GM18870 (cell line): ENCODE measurements at regions not wholly inside any gene's neighbourhood (a gene's known extent, or its start where the extent isn't known, plus 50 kb on each side); places are given as distances from the start of the nearest gene placed in this dataset.
"Not testable (repeated sequence)": the region's sequence is repeated elsewhere in the genome, so short reads cannot be mapped to it uniquely, and the experiment has no call there.

Experiments used
- ATAC-seq: cut with Tn5 transposase; IDR thresholded peaks from one replicate; pipeline ENCODE4 v1.9.1; 2021; ENCODE audit warnings: moderate library complexity; ENCODE audit not compliant: unreplicated experiment

GRCh38 chr4:79563219-79563618 is 155.2 kb upstream of the GK2 start:
- ATAC-seq = no peak

DNA sequence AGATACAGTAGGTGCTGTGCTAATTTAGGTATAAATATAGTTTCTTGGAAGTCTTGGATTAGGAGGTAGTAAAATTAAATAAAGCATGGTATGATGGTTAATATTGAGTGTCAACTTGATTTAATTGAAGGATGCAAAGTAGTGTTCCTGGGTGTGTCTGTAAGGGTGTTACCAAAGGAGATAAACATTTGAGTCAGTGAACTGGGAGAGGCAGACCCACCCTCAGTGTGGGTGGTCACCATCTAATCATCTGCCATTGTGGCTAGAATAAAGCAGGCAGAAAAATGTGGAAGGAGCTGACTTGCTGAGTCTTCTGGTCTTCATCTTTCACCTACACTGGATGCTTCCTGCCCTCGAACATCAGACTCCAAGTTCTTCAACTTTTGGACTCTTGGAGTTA is 153.7 kb upstream of the GK2 start:
- no peak for ATAC-seq

GRCh38 chr4:79559398-79559797 is 151.4 kb upstream of the GK2 start:
- not testable (repeated sequence) for ATAC-seq

DNA sequence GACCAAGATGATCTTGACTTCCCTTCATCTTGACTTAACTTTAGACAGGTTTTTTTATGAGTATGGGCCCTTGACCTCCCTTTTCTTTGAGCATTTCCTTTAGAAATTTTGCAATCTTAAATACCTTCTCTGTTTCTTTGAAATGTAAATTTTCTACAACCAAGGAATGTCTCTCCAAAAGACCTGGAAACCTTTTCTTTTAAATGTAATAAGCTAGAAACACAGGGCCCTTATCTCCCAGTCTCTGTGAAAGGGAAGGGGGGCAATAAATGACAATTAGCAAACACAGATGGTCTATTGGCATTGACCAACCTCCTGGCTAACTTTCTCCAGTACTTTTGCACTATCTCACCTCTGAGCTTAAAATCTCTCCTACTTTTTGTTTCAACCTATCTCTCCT is 144.3 kb upstream of the GK2 start:
- no peak for ATAC-seq

- ATAC-seq = no peak
Measured at GRCh38 chr4:79551555-79551954, 143.5 kb upstream of the GK2 start.

DNA sequence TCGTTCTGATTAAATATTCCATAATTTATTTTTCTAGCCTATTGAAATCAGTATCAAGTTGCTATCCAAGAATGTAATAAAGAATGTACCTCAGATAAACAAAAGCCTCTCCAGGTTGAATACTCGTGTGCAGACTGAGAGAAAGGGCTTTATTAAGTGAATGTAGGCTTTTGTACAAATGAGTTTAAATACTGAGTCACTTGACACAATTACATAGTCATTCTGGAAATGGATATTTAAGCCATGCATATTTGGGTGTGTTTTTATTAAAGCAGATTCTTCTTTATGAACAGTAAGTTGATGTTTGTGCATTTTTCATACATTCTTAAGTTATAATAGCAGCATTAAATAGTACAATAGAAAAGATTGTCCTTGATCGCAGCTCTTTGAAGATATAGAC is 139.8 kb upstream of the GK2 start:
- ATAC-seq = no peak

- ATAC-seq = not testable (repeated sequence)
Measured at GRCh38 chr4:79545292-79545691, 137.3 kb upstream of the GK2 start.

DNA sequence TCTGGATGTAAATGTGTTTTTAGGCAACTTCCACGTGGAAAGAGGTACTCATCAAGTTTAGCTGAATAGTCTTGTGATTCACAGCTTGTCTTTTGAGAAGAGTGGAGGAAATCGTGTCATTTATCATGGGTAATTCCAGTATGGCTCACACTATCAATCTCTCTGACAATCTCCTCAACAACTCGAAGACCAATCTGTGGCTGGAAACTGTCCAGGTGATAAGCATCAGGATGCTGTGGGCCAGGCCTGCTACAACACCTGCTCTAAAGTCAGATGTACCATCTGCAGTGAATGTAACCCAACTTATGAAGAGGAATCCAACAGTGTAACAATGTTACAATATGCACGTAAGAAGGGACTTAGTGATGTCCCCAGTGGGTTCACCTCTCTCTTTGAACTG is 132.1 kb upstream of the GK2 start:
- ATAC-seq = no peak

DNA sequence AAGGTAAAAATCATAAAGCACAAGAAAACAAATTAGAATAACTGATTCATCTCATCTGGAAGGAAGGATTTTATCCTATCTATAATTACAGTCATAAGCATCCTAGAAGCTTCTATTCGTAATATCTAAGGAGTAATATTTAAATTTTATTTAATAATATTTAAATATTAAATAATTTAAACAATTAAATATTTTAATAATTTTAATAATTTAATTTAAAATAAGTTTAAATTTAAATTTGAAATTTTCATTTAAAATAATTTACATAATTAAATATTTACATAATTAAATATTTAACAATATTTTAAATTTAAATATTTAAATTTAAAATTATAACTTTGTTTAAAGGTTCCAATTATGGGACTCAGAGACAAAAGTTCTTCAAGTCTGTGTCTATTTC is 127.5 kb upstream of the GK2 start:
- ATAC-seq = no peak

GRCh38 chr4:79528241-79528706 is 120.2 kb upstream of the GK2 start:
- no peak for ATAC-seq

- ATAC-seq = no peak
Measured at GRCh38 chr4:79526641-79527565, 118.9 kb upstream of the GK2 start.

GRCh38 chr4:79516114-79516513 is 108.1 kb upstream of the GK2 start:
- ATAC-seq = no peak

- no peak for ATAC-seq
Measured at GRCh38 chr4:79514621-79515329, 106.7 kb upstream of the GK2 start.

- ATAC-seq = no peak
Measured at GRCh38 chr4:79513576-79513975, 105.5 kb upstream of the GK2 start.

- ATAC-seq = no peak
Measured at GRCh38 chr4:79512363-79512762, 104.3 kb upstream of the GK2 start.

DNA sequence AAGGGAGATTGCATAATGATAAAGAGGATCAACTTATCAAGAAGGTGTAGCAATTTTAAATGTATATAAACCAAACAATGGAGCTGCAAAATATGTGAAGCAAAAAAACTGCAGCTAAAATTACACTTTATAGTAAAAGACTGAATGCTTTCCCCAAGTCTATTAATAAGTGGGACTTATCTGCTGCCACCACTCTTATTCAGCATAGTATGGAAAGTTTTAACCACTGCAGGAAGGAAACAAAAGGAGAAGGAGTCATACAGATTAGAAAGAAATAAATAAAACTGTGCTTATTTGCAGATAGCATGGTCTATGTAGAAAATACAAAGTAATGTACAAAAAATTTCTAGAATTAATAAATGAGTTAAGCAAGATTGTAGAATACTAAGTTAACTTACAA is 94.1 kb upstream of the GK2 start:
- no peak for ATAC-seq

- no peak for ATAC-seq
Measured at GRCh38 chr4:79498282-79498681, 90.3 kb upstream of the GK2 start.

GRCh38 chr4:79497001-79497400 is 89.0 kb upstream of the GK2 start:
- ATAC-seq = no peak

GRCh38 chr4:79495447-79495846 is 87.4 kb upstream of the GK2 start:
- ATAC-seq = no peak

GRCh38 chr4:79492148-79492547 is 84.1 kb upstream of the GK2 start:
- ATAC-seq = no peak

- no peak for ATAC-seq
Measured at GRCh38 chr4:79489506-79489905, 81.5 kb upstream of the GK2 start.

DNA sequence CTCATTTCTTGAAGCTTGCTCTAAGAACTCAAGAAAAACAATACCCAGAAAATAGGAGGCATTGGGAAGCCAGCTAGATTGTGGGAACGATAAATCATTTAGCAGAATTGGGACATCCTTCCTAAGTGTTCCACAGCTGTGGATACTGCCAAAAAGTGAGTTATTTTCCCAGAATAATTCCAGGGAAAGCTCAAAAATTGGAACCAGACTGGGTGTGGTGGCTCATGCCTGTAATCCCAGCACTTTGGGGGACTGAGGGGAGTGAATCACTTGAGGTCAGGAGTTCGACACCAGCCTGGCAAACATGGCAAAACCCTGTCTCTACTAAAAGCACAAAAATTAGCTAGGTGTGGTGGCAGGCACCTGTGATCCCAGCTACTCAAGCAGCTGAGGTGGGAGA is 68.2 kb upstream of the GK2 start:
- ATAC-seq = no peak
